Naive thymus-derived CD4-positive, alpha-beta T cell (primary cell): ENCODE measurements at regions not wholly inside any gene's neighbourhood (a gene's known extent, or its start where the extent isn't known, plus 50 kb on each side); places are given as distances from the start of the nearest gene placed in this dataset.
"Not testable (repeated sequence)": the region's sequence is repeated elsewhere in the genome, so short reads cannot be mapped to it uniquely, and the experiment has no call there.

Source experiments
- ATAC-seq: fragments of 150-1000 bp; cut with Tn5 transposase; 2 replicates; pipeline ENCODE4 v1.10.0; 2021; ENCODE audit warnings: mild to moderate bottlenecking, moderate library complexity
- CTCF ChIA-PET: fragments of 350-600 bp; sonication (Branson Sonifier 250); formaldehyde crosslinking; loops from one replicate; lab custom pipeline; 2021; ENCODE audit warnings: antibody characterized with exemption; lab: Charles Lee
- POLR2A ChIA-PET: fragments of 350-600 bp; sonication (Branson Sonifier 250); formaldehyde crosslinking; loops from one replicate; lab custom pipeline; 2021; ENCODE audit warnings: antibody characterized with exemption, inconsistent platforms; lab: Charles Lee
- DNase-seq, 9 donors: peaks; one replicate each; pipeline versions ENCODE4 v3.0.0 to v3.0.0-alpha.2; 2020 to 2022; ENCODE audit warnings: mixed read lengths in 1 of 9
- H3K27ac ChIP-seq: one replicate; pipeline ENCODE4 v1.7.0; 2013; ENCODE audit warnings: mild to moderate bottlenecking, low read depth, low read length, moderate library complexity
- H3K27me3 ChIP-seq, 2 donors: one replicate each; pipeline ENCODE4 v1.7.0; 2013; ENCODE audit warnings: low read length in 2 of 2, mild to moderate bottlenecking in 2 of 2, moderate library complexity in 2 of 2; ENCODE audit not compliant: control insufficient read depth in 2 of 2, insufficient read depth in 2 of 2
- H3K36me3 ChIP-seq, 3 experiments: 1 replicate in 2 of 3; 2 replicates in 1 of 3; pipeline ENCODE4 v1.7.0; 2013; ENCODE audit warnings: low read length in 3 of 3, mild to moderate bottlenecking in 3 of 3, moderate library complexity in 1 of 3; ENCODE audit not compliant: insufficient read depth in 3 of 3, control insufficient read depth in 2 of 3
- H3K4me1 ChIP-seq, 2 donors: one replicate each; pipeline ENCODE4 v1.7.0; 2013; ENCODE audit warnings: low read length in 2 of 2, mild to moderate bottlenecking in 2 of 2, moderate library complexity in 1 of 2; ENCODE audit not compliant: control insufficient read depth in 2 of 2, insufficient read depth in 2 of 2
- H3K4me3 ChIP-seq: 2 replicates; pipeline ENCODE4 v1.7.0; 2013; ENCODE audit warnings: mild to moderate bottlenecking, low read length
- H3K9me3 ChIP-seq, 3 experiments: 1 replicate in 2 of 3; 2 replicates in 1 of 3; pipeline ENCODE4 v1.7.0; 2013; ENCODE audit warnings: low read length in 3 of 3; ENCODE audit not compliant: control insufficient read depth in 2 of 3
- H3K27ac Mint-ChIP-seq, 9 donors: one replicate each; pipeline ENCODE4 v1.8.0; 2020 to 2022; ENCODE audit warnings: mixed read lengths in 9 of 9, mild to moderate bottlenecking in 8 of 9, moderate library complexity in 5 of 9, inconsistent platforms in 2 of 9
- H3K27me3 Mint-ChIP-seq, 5 donors: one replicate each; pipeline ENCODE4 v1.8.0; 2021 to 2022; ENCODE audit warnings: mixed read lengths in 5 of 5, mild to moderate bottlenecking in 1 of 5
- H3K36me3 Mint-ChIP-seq, 5 donors: one replicate each; pipeline ENCODE4 v1.8.0; 2020 to 2022; ENCODE audit warnings: mixed read lengths in 5 of 5, mild to moderate bottlenecking in 3 of 5, inconsistent platforms in 1 of 5
- H3K4me1 Mint-ChIP-seq, 7 donors: one replicate each; pipeline ENCODE4 v1.8.0; 2020 to 2022; ENCODE audit warnings: mixed read lengths in 7 of 7, mild to moderate bottlenecking in 3 of 7, inconsistent platforms in 1 of 7
- H3K4me3 Mint-ChIP-seq, 10 donors: one replicate each; pipeline ENCODE4 v1.8.0; 2020 to 2022; ENCODE audit warnings: mild to moderate bottlenecking in 10 of 10, mixed read lengths in 10 of 10, moderate library complexity in 6 of 10, inconsistent platforms in 2 of 10
- H3K9me3 Mint-ChIP-seq, 11 donors: one replicate each; pipeline ENCODE4 v1.8.0; 2020 to 2022; ENCODE audit warnings: mixed read lengths in 11 of 11, mild to moderate bottlenecking in 4 of 11, inconsistent platforms in 1 of 11, moderate library complexity in 1 of 11
- intact Hi-C, 2 donors: fragments of 100-400 bp; cut with micrococcal nuclease; formaldehyde crosslinking; loops; one replicate each; pipeline ENCODE4 v1.15.1; 2023

DNA sequence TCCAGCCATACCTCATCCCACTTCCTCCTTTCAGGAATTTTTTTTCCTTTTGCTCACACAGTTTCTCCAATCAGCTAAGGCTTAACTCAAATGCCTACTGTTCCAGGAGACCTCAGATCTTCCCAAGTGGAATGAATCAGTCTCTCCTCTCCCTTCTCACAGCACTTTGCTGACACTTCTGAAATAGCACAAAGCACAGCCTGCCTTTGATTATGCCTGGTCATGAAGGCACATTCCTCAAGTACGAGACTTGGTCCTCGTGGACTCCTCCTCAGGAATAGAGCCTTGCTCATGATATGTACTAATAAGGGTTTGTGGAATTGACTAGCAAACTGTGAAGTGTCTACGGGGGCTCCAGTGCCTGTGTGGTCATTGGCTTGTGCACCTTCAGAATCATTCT lies 176.7 kb upstream of the TENM4 start:
- no peaks in the 10 kb centered on the region for H3K4me1 ChIP-seq
- H3K9me3 ChIP-seq = no peaks in the 10 kb centered on the region
- peaks cover 0 to 7% (median 0%) of the 10 kb centered on the region in 5 donors for H3K27me3 Mint-ChIP-seq
- H3K27ac ChIP-seq = no peak overlapping the region
- ChIA-PET CTCF (no interaction called here), POLR2A (no interaction called here)
- H3K36me3 Mint-ChIP-seq = no peaks in the 10 kb centered on the region
- H3K36me3 ChIP-seq = no peaks in the 10 kb centered on the region
- no peak overlapping the region for H3K4me3 Mint-ChIP-seq
- peaks cover 0 to 17% (median 4%) of the 10 kb centered on the region in 11 donors for H3K9me3 Mint-ChIP-seq
- H3K4me3 ChIP-seq = no peak overlapping the region
- intact Hi-C loops = no loop called here
- H3K4me1 Mint-ChIP-seq = no peaks in the 10 kb centered on the region
- ATAC-seq (no peak), DNase-seq (no peak)
- no peaks in the 10 kb centered on the region for H3K27me3 ChIP-seq
- H3K27ac Mint-ChIP-seq = no peak overlapping the region

DNA sequence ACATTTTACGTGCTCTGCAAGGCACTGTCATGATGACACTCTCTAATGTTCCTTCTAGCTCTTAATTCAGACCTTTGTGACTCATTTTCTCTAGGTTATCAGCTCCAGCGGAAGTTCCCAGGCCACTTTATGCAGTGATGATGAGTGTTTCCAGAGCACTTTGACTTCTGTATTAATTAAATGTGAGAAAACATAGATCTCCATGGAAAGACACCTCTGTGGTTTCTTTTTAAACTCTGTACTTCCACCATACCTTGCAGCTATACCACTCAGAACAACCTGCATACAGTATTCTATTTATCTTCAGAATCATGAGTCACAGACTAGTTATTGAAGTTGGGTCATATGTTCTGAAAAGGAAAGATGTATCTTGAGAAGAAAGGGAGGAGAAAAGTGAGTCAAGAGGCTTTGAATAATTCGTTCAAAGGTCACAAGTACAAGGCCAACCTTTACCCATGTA lies 175.6 kb upstream of the TENM4 start:
- Histone ChIP-seq H3K4me3 (no peak overlapping the region), H3K27ac (no peak overlapping the region), H3K27me3 (no peaks in the 10 kb centered on the region), H3K36me3 (no peaks in the 10 kb centered on the region), H3K9me3 (no peaks in the 10 kb centered on the region), H3K4me1 (no peaks in the 10 kb centered on the region)
- Mint-ChIP-seq H3K36me3 (no peaks in the 10 kb centered on the region), H3K4me1 (no peaks in the 10 kb centered on the region), H3K9me3 (peaks cover 0 to 15% (median 4%) of the 10 kb centered on the region in 11 donors), H3K27me3 (peaks cover 0 to 7% (median 0%) of the 10 kb centered on the region in 5 donors), H3K27ac (no peak overlapping the region), H3K4me3 (no peak overlapping the region)
- intact Hi-C loops = no loop called here
- DNase-seq (no peak), ATAC-seq (no peak)
- ChIA-PET POLR2A (no interaction called here), CTCF (no interaction called here)

DNA sequence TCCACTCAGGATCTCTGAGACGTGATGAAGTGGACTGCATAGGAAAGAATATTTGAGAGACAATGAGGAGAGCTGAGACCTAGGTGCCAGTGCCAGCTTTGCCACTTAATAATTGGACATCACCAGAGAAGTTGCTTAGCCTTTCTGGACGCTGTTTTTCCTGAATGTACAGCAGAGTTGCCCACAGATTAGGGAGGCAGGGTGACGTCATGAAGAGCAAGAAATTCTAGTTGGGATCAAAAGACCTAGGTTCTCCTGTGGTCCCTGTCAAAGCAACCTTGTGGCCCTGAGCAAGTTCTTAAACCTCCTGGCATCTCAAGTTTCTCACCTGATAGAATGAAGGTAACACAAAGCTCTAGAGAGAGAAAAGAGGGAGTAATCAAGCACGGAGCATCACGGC lies 174.6 kb upstream of the TENM4 start:
- Mint-ChIP-seq H3K4me1 (no peaks in the 10 kb centered on the region), H3K9me3 (peaks cover 0 to 8% (median 4%) of the 10 kb centered on the region in 11 donors), H3K36me3 (no peaks in the 10 kb centered on the region), H3K4me3 (no peak overlapping the region), H3K27ac (no peak overlapping the region), H3K27me3 (peaks cover 0 to 7% (median 0%) of the 10 kb centered on the region in 5 donors)
- no peaks in the 10 kb centered on the region for H3K27me3 ChIP-seq
- H3K27ac ChIP-seq = no peak overlapping the region
- H3K36me3 ChIP-seq = no peaks in the 10 kb centered on the region
- no peak for ATAC-seq
- no peaks in the 10 kb centered on the region for H3K4me1 ChIP-seq
- no peaks in the 10 kb centered on the region for H3K9me3 ChIP-seq
- intact Hi-C loops = no loop called here
- H3K4me3 ChIP-seq = no peak overlapping the region
- ChIA-PET POLR2A (no interaction called here), CTCF (no interaction called here)
- DNase-seq = no peak

DNA sequence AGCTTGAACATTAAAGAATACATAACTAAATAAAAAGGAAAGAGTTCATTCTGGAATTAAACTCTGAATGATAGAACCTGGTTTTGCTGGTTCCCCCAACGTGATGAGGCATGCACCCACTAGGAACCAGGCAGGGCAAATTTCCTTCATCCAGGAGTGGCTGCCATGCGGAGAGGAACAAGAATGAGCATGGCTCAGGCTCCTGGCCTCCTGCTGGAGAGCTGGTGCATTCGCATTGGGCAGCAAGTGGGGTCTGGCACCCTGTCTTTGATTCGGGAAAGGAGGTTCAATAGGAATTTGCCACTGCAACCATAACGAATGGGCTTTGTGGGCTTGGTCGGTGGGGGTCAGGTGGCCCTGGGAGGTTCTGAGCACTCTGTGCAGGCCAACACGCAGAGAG lies 169.8 kb upstream of the TENM4 start:
- no peak overlapping the region for H3K4me3 Mint-ChIP-seq
- POLR2A ChIA-PET = no interaction called here
- CTCF ChIA-PET = no interaction called here
- H3K9me3 Mint-ChIP-seq = peaks cover 0 to 14% (median 4%) of the 10 kb centered on the region in 11 donors
- peaks cover 0 to 7% (median 0%) of the 10 kb centered on the region in 5 donors for H3K27me3 Mint-ChIP-seq
- no peak overlapping the region for H3K27ac Mint-ChIP-seq
- Histone ChIP-seq H3K27ac (no peak overlapping the region), H3K9me3 (no peaks in the 10 kb centered on the region), H3K36me3 (no peaks in the 10 kb centered on the region), H3K4me3 (no peak overlapping the region), H3K4me1 (no peaks in the 10 kb centered on the region), H3K27me3 (no peaks in the 10 kb centered on the region)
- no peak for ATAC-seq
- DNase-seq = no peak
- no peaks in the 10 kb centered on the region for H3K4me1 Mint-ChIP-seq
- intact Hi-C loops = no loop called here
- H3K36me3 Mint-ChIP-seq = no peaks in the 10 kb centered on the region

DNA sequence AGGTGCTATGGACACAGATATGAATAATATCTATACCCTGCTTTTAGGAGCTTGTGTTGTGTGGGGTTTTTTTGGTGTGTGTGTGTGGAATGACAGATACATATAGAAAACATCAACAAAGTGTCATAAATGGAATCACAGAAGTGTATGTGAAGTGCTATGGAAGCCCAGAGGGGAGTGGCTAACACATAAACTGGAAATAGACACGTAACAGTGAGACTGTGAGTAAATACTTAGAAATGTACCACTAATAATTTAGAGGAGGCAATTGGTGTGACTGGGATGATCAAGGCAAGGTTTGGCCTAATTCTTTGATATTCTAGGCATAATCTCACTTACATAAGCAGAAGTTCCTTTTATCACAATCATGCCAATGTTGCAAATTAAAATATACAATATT lies 169.3 kb upstream of the TENM4 start:
- Histone ChIP-seq H3K9me3 (no peaks in the 10 kb centered on the region), H3K36me3 (no peaks in the 10 kb centered on the region), H3K4me1 (no peaks in the 10 kb centered on the region), H3K27ac (no peak overlapping the region), H3K27me3 (no peaks in the 10 kb centered on the region), H3K4me3 (no peak overlapping the region)
- Mint-ChIP-seq H3K27me3 (peaks cover 0 to 5% (median 0%) of the 10 kb centered on the region in 5 donors), H3K4me1 (no peaks in the 10 kb centered on the region), H3K9me3 (peaks cover 0 to 14% (median 4%) of the 10 kb centered on the region in 11 donors), H3K27ac (no peak overlapping the region), H3K36me3 (no peaks in the 10 kb centered on the region), H3K4me3 (no peak overlapping the region)
- ChIA-PET POLR2A (no interaction called here), CTCF (no interaction called here)
- intact Hi-C loops = no loop called here
- DNase-seq = no peak
- ATAC-seq = no peak

DNA sequence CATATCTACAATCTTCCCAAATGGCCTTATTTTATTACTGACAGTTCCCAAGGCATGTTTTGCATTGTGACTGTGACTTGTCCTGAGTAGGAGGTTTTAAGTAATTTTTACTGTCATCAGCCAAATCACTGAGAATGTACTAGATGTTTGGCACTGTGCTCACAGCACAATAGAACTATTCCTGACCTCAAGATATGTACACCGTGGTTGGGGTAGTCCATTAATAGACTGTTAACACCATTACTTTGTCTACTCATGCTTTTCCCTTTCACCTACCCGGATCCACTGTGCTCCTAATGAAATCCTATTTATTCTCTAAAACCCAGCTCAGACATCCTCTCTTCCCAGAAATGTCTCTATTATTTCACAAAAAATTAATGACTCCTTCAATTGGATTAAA lies 168.7 kb upstream of the TENM4 start:
- ATAC-seq = no peak

DNA sequence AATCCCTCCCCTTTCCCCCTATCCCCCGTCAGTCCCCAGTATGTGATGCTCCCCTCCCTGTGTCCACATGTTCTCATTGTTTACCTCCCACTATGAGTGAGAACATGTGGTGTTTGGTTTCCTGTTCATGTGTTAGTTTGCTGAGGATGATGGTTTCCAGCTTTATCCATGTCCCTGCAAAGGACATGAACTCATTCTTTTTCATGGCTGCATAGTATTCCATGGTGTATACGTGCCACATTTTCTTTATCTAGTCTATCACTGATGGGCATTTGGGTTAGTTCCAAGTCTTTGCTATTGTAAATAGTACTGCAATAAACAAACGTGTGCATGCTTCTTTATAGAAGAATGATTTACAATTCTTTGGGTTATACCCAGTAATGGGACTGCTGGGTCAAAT lies 165.6 kb upstream of the TENM4 start:
- H3K4me1 Mint-ChIP-seq, H3K36me3 Mint-ChIP-seq, H3K27ac ChIP-seq, H3K36me3 ChIP-seq, H3K4me1 ChIP-seq, CTCF ChIA-PET, H3K27me3 ChIP-seq, intact Hi-C loops, ATAC-seq, H3K27me3 Mint-ChIP-seq, H3K4me3 ChIP-seq, H3K9me3 ChIP-seq, DNase-seq, H3K4me3 Mint-ChIP-seq, POLR2A ChIA-PET, H3K27ac Mint-ChIP-seq: not testable (repeated sequence)
- peaks cover 0 to 12% (median 5%) of the 10 kb centered on the region in 11 donors for H3K9me3 Mint-ChIP-seq

More for the DNA sequence above, 168.7 kb upstream of the TENM4 start:
- H3K36me3 Mint-ChIP-seq = no peaks in the 10 kb centered on the region
- no peak overlapping the region for H3K27ac Mint-ChIP-seq
- Histone ChIP-seq H3K9me3 (no peaks in the 10 kb centered on the region), H3K36me3 (no peaks in the 10 kb centered on the region), H3K4me1 (no peaks in the 10 kb centered on the region), H3K4me3 (no peak overlapping the region), H3K27ac (no peak overlapping the region), H3K27me3 (no peaks in the 10 kb centered on the region)
- intact Hi-C loops = no loop called here
- DNase-seq = no peak
- CTCF ChIA-PET = no interaction called here
- H3K4me1 Mint-ChIP-seq = no peaks in the 10 kb centered on the region
- H3K4me3 Mint-ChIP-seq = no peak overlapping the region
- H3K9me3 Mint-ChIP-seq = peaks cover 0 to 14% (median 4%) of the 10 kb centered on the region in 11 donors
- POLR2A ChIA-PET = no interaction called here
- peaks cover 0 to 5% (median 0%) of the 10 kb centered on the region in 5 donors for H3K27me3 Mint-ChIP-seq
